Hepatocyte (in vitro differentiated cells): ENCODE measurements at regions not wholly inside any gene's neighbourhood (a gene's known extent, or its start where the extent isn't known, plus 50 kb on each side); places are given as distances from the start of the nearest gene placed in this dataset.

ENCODE experiments used
- CTCF ChIP-seq: fragments of 200-600 bp; sonication (generic); IDR thresholded peaks from 2 replicates; pipeline ENCODE4 v1.5.1; 2016; ENCODE audit warnings: antibody characterized with exemption, mild to moderate bottlenecking; ENCODE audit not compliant: poor library complexity
- EZH2 ChIP-seq: fragments of 200-600 bp; sonication (generic); IDR thresholded peaks from 2 replicates; pipeline ENCODE4 v1.6.1; 2016; ENCODE audit warnings: antibody characterized with exemption, mild to moderate bottlenecking, borderline replicate concordance

DNA sequence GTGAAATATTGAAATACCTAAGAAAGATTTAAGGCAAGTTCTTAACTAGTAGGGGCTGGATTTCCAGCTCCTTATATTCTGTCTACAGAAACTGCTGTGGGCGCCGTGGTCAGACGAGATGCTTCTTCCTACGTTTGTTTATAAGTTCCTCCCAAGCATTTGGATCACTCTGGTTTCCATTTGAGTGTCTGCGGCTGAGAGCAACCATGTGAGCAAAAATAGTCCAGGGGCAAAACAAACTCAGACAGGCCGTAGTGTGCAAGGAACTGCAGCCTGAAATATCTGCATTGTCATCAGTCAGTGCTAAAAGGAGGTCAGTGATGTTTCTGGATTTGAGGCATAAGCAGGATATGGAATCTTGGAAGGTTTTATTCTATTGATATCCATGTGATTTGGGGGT lies 485.9 kb upstream of the JAG1 start:
- no peak for TF ChIP-seq CTCF
- TF ChIP-seq EZH2 = no peak
